ENCODE measurements at regions not wholly inside any gene's neighbourhood (a gene's known extent, or its start where the extent isn't known, plus 50 kb on each side); places are given as distances from the start of the nearest gene placed in this dataset.
A peak's percentile ranks its signal among the peaks of the same experiment; 100 is the strongest.

DNA sequence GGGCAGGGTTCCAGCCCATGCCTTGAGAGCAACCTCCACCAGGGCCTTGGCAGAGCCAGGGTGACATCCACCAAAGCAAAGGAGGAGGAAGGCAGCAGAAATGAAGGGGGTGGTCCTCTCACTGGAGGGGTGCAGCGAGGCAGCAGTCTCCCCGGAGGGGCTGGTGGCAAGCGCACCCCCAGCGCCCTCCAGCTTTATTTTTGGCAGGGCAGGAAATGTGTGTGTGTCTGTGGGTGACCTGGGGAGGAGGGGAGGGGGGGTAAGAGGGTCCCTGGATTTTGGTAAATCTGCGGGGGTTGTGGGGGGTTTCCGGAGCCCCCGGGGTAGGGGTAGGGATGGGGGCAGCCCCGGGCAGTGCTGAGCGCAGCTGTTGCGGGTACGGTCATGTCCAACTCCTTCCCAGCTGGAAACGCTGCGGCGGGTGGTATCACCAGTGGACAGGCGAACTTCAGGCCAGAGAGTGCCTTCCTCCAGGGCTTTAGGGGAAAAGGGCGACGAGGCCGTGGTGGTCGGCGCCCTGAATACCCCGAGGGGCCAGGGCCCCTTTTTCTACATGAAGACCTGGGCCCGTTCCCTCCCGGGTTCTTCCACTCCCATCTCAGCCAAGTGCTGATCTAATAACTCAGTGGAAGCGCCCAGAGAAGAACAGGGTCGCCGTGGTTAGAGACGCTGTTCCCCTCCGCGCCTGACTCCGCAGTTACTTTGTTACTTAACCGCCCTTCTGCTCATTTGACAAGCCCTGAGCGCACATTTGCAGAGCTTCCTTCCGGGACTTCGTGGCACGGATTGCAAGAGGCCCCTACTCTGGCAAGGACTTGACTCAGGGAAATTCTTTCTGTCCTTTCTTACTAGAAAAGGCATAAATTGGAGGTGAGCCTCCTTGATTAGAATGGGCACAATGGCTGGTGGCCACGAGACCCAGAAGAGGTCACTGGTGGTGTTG lies 55.2 kb downstream of the FOS start:
- H3K27me3 ChIP-seq, result no peaks in the 10 kb centered on the region
- TF ChIP-seq CTCF (IDR thresholded peaks at IDR 0.05) (no peak), POLR2A (IDR thresholded peaks at IDR 0.05) (peak in 1 of 2 donors; percentile 19)
- H3K27ac ChIP-seq, result peak overlapping the region; percentile 46 to 81 (median 72)
- peak overlapping the region; percentile 5 to 29 (median 24) for H3K4me3 ChIP-seq
- DNase-seq, result peak in 2 of 3 donors; percentile 70 to 82
- H3K4me1 ChIP-seq, result peaks cover 0 to 5% (median 0%) of the 10 kb centered on the region in 4 donors
- no peaks in the 10 kb centered on the region for H3K9me3 ChIP-seq
- no peaks in the 10 kb centered on the region for H3K36me3 ChIP-seq

DNA sequence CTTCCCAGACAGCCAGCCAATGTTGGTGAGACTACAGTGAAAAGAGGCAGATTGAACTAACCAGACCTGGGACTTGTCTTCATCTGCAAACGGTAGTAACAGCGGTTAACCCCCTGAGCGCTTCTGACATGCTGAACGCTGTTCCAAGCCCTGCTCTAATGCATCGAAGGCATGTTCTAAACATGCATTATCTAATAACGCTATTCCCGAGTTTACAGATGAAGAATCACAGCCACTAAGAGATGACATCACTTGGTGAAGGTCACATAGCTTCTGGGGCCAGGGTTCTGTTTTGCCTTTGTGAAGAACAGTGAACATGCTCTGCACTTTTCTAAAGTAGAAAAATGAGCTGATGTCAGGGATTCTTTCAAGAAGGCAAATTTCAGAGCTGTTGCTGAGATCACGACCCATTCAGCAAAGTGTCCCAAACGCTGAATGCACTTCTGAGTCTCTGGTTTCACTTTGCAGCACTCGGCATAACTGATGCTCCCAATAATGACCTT lies 56.0 kb downstream of the FOS start:
- no peaks in the 10 kb centered on the region for H3K27me3 ChIP-seq

DNA sequence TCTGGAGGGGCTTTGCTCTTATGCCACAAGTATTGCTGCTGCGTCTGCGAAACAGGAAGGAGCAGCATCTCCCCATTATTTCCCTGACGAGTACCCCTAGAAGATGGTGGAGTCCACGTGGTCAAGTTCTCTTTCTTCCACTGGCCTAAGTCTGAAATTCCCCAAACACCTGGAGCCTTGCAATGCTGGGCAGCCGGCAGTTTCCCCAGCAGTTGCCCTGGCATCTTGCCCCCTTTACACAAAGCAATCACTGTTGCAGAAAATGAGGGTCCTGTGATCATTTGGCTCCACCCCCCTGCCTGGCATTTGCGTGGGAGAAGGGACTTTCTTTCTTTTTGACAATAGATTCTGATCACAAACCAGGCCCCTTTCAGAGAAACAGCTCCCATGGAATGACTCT lies 56.9 kb downstream of the FOS start:
- no peaks in the 10 kb centered on the region for H3K27me3 ChIP-seq
- no peak for DNase-seq
- no peaks in the 10 kb centered on the region for H3K9me3 ChIP-seq
- H3K36me3 ChIP-seq, result no peaks in the 10 kb centered on the region
- H3K27ac ChIP-seq, result no peak overlapping the region
- no peak overlapping the region for H3K4me3 ChIP-seq
- TF ChIP-seq POLR2A (IDR thresholded peaks at IDR 0.05), result no peak
- no peak for TF ChIP-seq CTCF (IDR thresholded peaks at IDR 0.05)
- peaks cover 0 to 5% (median 0%) of the 10 kb centered on the region in 4 donors for H3K4me1 ChIP-seq

More for the DNA sequence above, 56.0 kb downstream of the FOS start:
- Histone ChIP-seq H3K4me1 (peaks cover 0 to 5% (median 0%) of the 10 kb centered on the region in 4 donors), H3K9me3 (no peaks in the 10 kb centered on the region), H3K27ac (peak overlapping the region; percentile 46 to 81 (median 72)), H3K36me3 (no peaks in the 10 kb centered on the region), H3K4me3 (peak overlapping the region in 2 of 4 donors; percentile 5 to 19)
- TF ChIP-seq CTCF (IDR thresholded peaks at IDR 0.05) (no peak), POLR2A (IDR thresholded peaks at IDR 0.05) (no peak)
- no peak for DNase-seq

- no peaks in the 10 kb centered on the region for H3K27me3 ChIP-seq
- TF ChIP-seq CTCF (IDR thresholded peaks at IDR 0.05) (no peak), POLR2A (IDR thresholded peaks at IDR 0.05) (no peak)
- H3K9me3 ChIP-seq, result no peaks in the 10 kb centered on the region
- H3K4me1 ChIP-seq, result peaks cover 0 to 5% (median 2%) of the 10 kb centered on the region in 4 donors
- H3K27ac ChIP-seq, result peak overlapping the region in 2 of 4 donors; percentile 9 to 84
- DNase-seq, result no peak
- H3K36me3 ChIP-seq, result no peaks in the 10 kb centered on the region
- no peak overlapping the region for H3K4me3 ChIP-seq
Measured at GRCh38 chr14:75338398-75338797, 59.8 kb downstream of the FOS start.

GRCh38 chr14:75339059-75339458 lies 60.4 kb downstream of the FOS start:
- no peak for DNase-seq
- H3K4me1 ChIP-seq, result peaks cover 0 to 5% (median 2%) of the 10 kb centered on the region in 4 donors
- TF ChIP-seq POLR2A (IDR thresholded peaks at IDR 0.05) (no peak), CTCF (IDR thresholded peaks at IDR 0.05) (no peak)
- no peaks in the 10 kb centered on the region for H3K9me3 ChIP-seq
- H3K27ac ChIP-seq, result peak overlapping the region in 2 of 4 donors; percentile 9 to 84
- no peak overlapping the region for H3K4me3 ChIP-seq
- no peaks in the 10 kb centered on the region for H3K36me3 ChIP-seq
- no peaks in the 10 kb centered on the region for H3K27me3 ChIP-seq
